ENCODE measurements at regions not wholly inside any gene's neighbourhood (a gene's known extent, or its start where the extent isn't known, plus 50 kb on each side); places are given as distances from the start of the nearest gene placed in this dataset.

DNA sequence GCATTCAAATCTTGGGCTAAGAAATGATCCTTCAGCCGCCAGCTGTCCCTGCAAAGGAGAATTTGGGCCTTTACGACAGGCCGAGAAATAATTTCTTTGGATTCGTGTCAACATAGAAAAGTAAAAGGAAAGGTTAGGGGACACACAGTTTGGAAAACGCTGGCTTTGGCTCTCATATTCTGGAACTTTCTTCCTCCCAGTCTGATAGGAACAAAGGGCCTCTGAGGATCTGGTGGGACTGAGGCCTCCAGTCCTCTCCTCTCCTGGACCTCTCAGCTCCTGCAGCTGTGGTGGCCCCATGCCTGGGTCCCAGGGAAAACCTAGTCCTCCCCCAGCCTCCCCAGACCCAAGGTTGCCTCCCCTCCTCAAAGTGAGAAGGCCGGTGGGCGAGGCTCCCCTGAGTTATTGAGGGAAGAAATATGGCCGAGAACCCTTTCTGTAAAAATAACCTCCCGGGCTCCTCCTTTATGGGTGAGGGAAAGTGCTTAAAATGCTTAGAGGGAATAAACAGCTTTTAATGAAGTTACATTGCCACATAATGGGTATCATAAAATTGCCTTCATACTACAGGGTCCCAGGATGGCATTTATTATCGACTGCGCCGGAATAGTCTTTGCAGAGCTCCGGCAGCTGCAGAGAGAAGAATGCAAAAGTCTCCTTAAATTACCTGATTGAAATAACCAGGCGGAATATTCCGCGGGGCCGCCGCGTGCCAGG, 188.3 kb downstream of the PHETA1 start:
- TF ChIP-seq, protein P1, sequence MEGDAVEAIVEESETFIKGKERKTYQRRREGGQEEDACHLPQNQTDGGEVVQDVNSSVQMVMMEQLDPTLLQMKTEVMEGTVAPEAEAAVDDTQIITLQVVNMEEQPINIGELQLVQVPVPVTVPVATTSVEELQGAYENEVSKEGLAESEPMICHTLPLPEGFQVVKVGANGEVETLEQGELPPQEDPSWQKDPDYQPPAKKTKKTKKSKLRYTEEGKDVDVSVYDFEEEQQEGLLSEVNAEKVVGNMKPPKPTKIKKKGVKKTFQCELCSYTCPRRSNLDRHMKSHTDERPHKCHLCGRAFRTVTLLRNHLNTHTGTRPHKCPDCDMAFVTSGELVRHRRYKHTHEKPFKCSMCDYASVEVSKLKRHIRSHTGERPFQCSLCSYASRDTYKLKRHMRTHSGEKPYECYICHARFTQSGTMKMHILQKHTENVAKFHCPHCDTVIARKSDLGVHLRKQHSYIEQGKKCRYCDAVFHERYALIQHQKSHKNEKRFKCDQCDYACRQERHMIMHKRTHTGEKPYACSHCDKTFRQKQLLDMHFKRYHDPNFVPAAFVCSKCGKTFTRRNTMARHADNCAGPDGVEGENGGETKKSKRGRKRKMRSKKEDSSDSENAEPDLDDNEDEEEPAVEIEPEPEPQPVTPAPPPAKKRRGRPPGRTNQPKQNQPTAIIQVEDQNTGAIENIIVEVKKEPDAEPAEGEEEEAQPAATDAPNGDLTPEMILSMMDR (conservative IDR thresholded peaks at IDR 0.05), result no peak
- TF ChIP-seq ZFX (IDR thresholded peaks at IDR 0.05), result no peak
